H9 (cell line): ENCODE measurements at regions not wholly inside any gene's neighbourhood (a gene's known extent, or its start where the extent isn't known, plus 50 kb on each side); places are given as distances from the start of the nearest gene placed in this dataset.

ENCODE experiments used
- DNase-seq: peaks from one replicate; pipeline ENCODE4 v3.0.0-alpha.2; 2017
- H2AFZ ChIP-seq: one replicate; pipeline ENCODE4 v1.6.1; 2013; ENCODE audit warnings: mild to moderate bottlenecking, low read length, control low read depth, moderate library complexity
- H2AK5ac ChIP-seq: 2 replicates; pipeline ENCODE4 v1.6.1; 2013; ENCODE audit warnings: low read length, control low read depth, mixed read lengths; ENCODE audit not compliant: insufficient read length
- H2BK120ac ChIP-seq: one replicate; pipeline ENCODE4 v1.6.1; 2013; ENCODE audit warnings: low read depth, mild to moderate bottlenecking, low read length, control low read depth, inconsistent platforms; ENCODE audit not compliant: poor library complexity, severe bottlenecking
- H2BK12ac ChIP-seq: 2 replicates; pipeline ENCODE4 v1.6.1; 2013; ENCODE audit warnings: low read length, control low read depth, mixed read lengths, low read depth; ENCODE audit not compliant: insufficient read length
- H2BK15ac ChIP-seq: 2 replicates; pipeline ENCODE4 v1.6.1; 2013; ENCODE audit warnings: low read depth, low read length, control low read depth
- H2BK20ac ChIP-seq: one replicate; pipeline ENCODE4 v1.6.1; 2013; ENCODE audit warnings: low read depth, mild to moderate bottlenecking, low read length, control low read depth, inconsistent platforms; ENCODE audit not compliant: poor library complexity, severe bottlenecking
- H2BK5ac ChIP-seq: 2 replicates; pipeline ENCODE4 v1.6.1; 2013; ENCODE audit warnings: low read length, control low read depth, mixed read lengths; ENCODE audit not compliant: insufficient read length
- H3K14ac ChIP-seq: 2 replicates; pipeline ENCODE4 v1.6.1; 2013; ENCODE audit warnings: low read length, control low read depth; ENCODE audit not compliant: insufficient read depth
- H3K18ac ChIP-seq: 2 replicates; pipeline ENCODE4 v1.6.1; 2013; ENCODE audit warnings: low read depth, mild to moderate bottlenecking, mixed read lengths, low read length, control low read depth; ENCODE audit not compliant: insufficient read length
- H3K23ac ChIP-seq: 2 replicates; pipeline ENCODE4 v1.6.1; 2013; ENCODE audit warnings: low read length, control low read depth, mixed read lengths, low read depth; ENCODE audit not compliant: insufficient read length
- H3K23me2 ChIP-seq: 2 replicates; pipeline ENCODE4 v1.6.1; 2013; ENCODE audit warnings: low read depth, mild to moderate bottlenecking, mixed read lengths, low read length, control low read depth; ENCODE audit not compliant: insufficient read length, poor library complexity, severe bottlenecking
- H3K27ac ChIP-seq: 2 replicates; pipeline ENCODE4 v1.5.1; 2013; ENCODE audit warnings: low read length, control low read depth, mixed read lengths, low read depth; ENCODE audit not compliant: insufficient read length
- H3K27me3 ChIP-seq: 2 replicates; pipeline ENCODE4 v1.6.1; 2013; ENCODE audit warnings: low read length, control low read depth, inconsistent platforms; ENCODE audit not compliant: insufficient read depth
- H3K4ac ChIP-seq: 2 replicates; pipeline ENCODE4 v1.6.1; 2013; ENCODE audit warnings: low read depth, mild to moderate bottlenecking, control low read depth, inconsistent platforms, low read length, moderate library complexity
- H3K4me1 ChIP-seq: 2 replicates; pipeline ENCODE4 v1.6.1; 2013; ENCODE audit warnings: low read length, control low read depth, inconsistent platforms; ENCODE audit not compliant: insufficient read depth
- H3K4me2 ChIP-seq: 2 replicates; pipeline ENCODE4 v1.6.1; 2013; ENCODE audit warnings: low read length, control low read depth, mixed read lengths; ENCODE audit not compliant: insufficient read length, insufficient read depth
- H3K56ac ChIP-seq: 2 replicates; pipeline ENCODE4 v1.6.1; 2013; ENCODE audit warnings: low read depth, mild to moderate bottlenecking, mixed read lengths, low read length, control low read depth; ENCODE audit not compliant: insufficient read length
- H3K79me1 ChIP-seq: 2 replicates; pipeline ENCODE4 v1.6.1; 2013; ENCODE audit warnings: low read depth, mild to moderate bottlenecking, moderate library complexity, low read length, control low read depth, inconsistent platforms; ENCODE audit not compliant: insufficient read depth, poor library complexity, severe bottlenecking
- H3K79me2 ChIP-seq: 2 replicates; pipeline ENCODE4 v1.6.1; 2013; ENCODE audit warnings: low read length, control low read depth, inconsistent platforms; ENCODE audit not compliant: insufficient read depth
- H3K9ac ChIP-seq: 2 replicates; pipeline ENCODE4 v1.6.1; 2013; ENCODE audit warnings: low read length, control low read depth, mixed read lengths; ENCODE audit not compliant: insufficient read length; ENCODE audit errors: extremely low read depth
- H3K9me3 ChIP-seq: one replicate; pipeline ENCODE4 v1.6.1; 2013; ENCODE audit warnings: low read depth, low read length, inconsistent platforms; ENCODE audit not compliant: control insufficient read depth
- H3T11ph ChIP-seq: one replicate; pipeline ENCODE4 v1.6.1; 2013; ENCODE audit warnings: mild to moderate bottlenecking, low read length, control low read depth, inconsistent platforms
- H4K20me1 ChIP-seq: one replicate; pipeline ENCODE4 v1.6.1; 2013; ENCODE audit not compliant: control insufficient read depth, insufficient read length, insufficient read depth
- H4K5ac ChIP-seq: 2 replicates; pipeline ENCODE4 v1.6.1; 2013; ENCODE audit warnings: low read depth, mild to moderate bottlenecking, mixed read lengths, low read length, control low read depth; ENCODE audit not compliant: insufficient read length
- H4K8ac ChIP-seq: replicated peaks from 2 replicates; pipeline ENCODE4 v1.6.1; 2013; ENCODE audit warnings: low read length, control low read depth, mixed read lengths, low read depth; ENCODE audit not compliant: insufficient read length
- H4K91ac ChIP-seq: 2 replicates; pipeline ENCODE4 v1.6.1; 2013; ENCODE audit warnings: low read depth, mild to moderate bottlenecking, moderate library complexity, mixed read lengths, low read length, control low read depth; ENCODE audit not compliant: insufficient read length
- H3K27ac Mint-ChIP-seq, 3 experiments: 2 replicates in 2 of 3; 3 replicates in 1 of 3; pipeline ENCODE4 v1.8.0; 2020 to 2021; ENCODE audit warnings: mixed read lengths in 3 of 3, mild to moderate bottlenecking in 1 of 3, moderate library complexity in 1 of 3
- H3K27me3 Mint-ChIP-seq: 2 replicates; pipeline ENCODE4 v1.8.0; 2021; ENCODE audit warnings: low read depth, mild to moderate bottlenecking, moderate library complexity, mixed read lengths
- H3K36me3 Mint-ChIP-seq, 3 experiments: 2 replicates in 2 of 3; 3 replicates in 1 of 3; pipeline ENCODE4 v1.8.0; 2020 to 2021; ENCODE audit warnings: low read depth in 3 of 3, mixed read lengths in 3 of 3; ENCODE audit not compliant: insufficient read depth in 1 of 3
- H3K4me1 Mint-ChIP-seq, 2 experiments: 2 replicates each; pipeline ENCODE4 v1.8.0; 2020; ENCODE audit warnings: mixed read lengths in 2 of 2
- H3K4me3 Mint-ChIP-seq, 2 experiments: 2 replicates in 1 of 2; 3 replicates in 1 of 2; pipeline ENCODE4 v1.8.0; 2020 to 2021; ENCODE audit warnings: mild to moderate bottlenecking in 2 of 2, mixed read lengths in 2 of 2, moderate library complexity in 1 of 2
- H3K9me3 Mint-ChIP-seq, 2 experiments: 2 replicates in 1 of 2; 3 replicates in 1 of 2; pipeline ENCODE4 v1.8.0; 2020; ENCODE audit warnings: mild to moderate bottlenecking in 2 of 2, mixed read lengths in 2 of 2, moderate library complexity in 1 of 2
- CTCF ChIP-seq: fragments of 200-600 bp; sonication (generic); conservative IDR thresholded peaks from 3 replicates; pipeline ENCODE4 v1.8.0; 2021; ENCODE audit warnings: antibody characterized with exemption, mild to moderate bottlenecking
- WGBS: extraction: QIAGEN DNeasy Blood & Tissue Kit; methylation state at CpG from one replicate; pipeline ENCODE4 v1.1.7; 2013; ENCODE audit warnings: missing lambda C conversion rate, low lambda C conversion rate, mixed read lengths; ENCODE audit not compliant: insufficient read length; ENCODE audit errors: extremely low coverage; 5-methylcytosine and 5-hydroxymethylcytosine counted together

- no peaks in the 10 kb centered on the region for H3K27me3 ChIP-seq
- DNase-seq, result no peak
- H2BK15ac ChIP-seq, result no peak overlapping the region
- no peak overlapping the region for H3K4me3 Mint-ChIP-seq
- no peak overlapping the region for H2BK12ac ChIP-seq
- peaks cover 0 to 3% of the 10 kb centered on the region in 2 experiments; a peak in 1 of 4 replicates for H3K4me1 Mint-ChIP-seq
- no peak overlapping the region for H3K9ac ChIP-seq
- no peaks in the 10 kb centered on the region for H3K9me3 Mint-ChIP-seq
- no peak overlapping the region for H2AFZ ChIP-seq
- no peak overlapping the region for H3K27ac Mint-ChIP-seq
- no peaks in the 10 kb centered on the region for H3K79me2 ChIP-seq
- H3K9me3 ChIP-seq, result no peaks in the 10 kb centered on the region
- H3K4me2 ChIP-seq, result no peak overlapping the region
- no peaks in the 10 kb centered on the region for H3K36me3 Mint-ChIP-seq
- no peak overlapping the region for H3K56ac ChIP-seq
- no peak overlapping the region for H4K91ac ChIP-seq
- H3K23ac ChIP-seq, result no peak overlapping the region
- no peaks in the 10 kb centered on the region for H3K79me1 ChIP-seq
- no peaks in the 10 kb centered on the region for H4K20me1 ChIP-seq
- H3K4me1 ChIP-seq, result no peaks in the 10 kb centered on the region; the same call in 1 of the 2 replicates
- no peaks in the 10 kb centered on the region for H3K23me2 ChIP-seq
- H4K5ac ChIP-seq, result no peak overlapping the region
- no peak overlapping the region for H3T11ph ChIP-seq
- no peak overlapping the region for H3K4ac ChIP-seq
- H3K14ac ChIP-seq, result no peak overlapping the region
- no peak for TF ChIP-seq CTCF
- H3K27me3 Mint-ChIP-seq, result no peaks in the 10 kb centered on the region
- no peak overlapping the region for H2BK5ac ChIP-seq
- H2AK5ac ChIP-seq, result no peak overlapping the region
- H4K8ac ChIP-seq, result no peak overlapping the region
- no peak overlapping the region for H2BK120ac ChIP-seq
- H3K27ac ChIP-seq, result no peak overlapping the region
- WGBS, result no CpG with 5 or more reads among the region's 3 CpGs
- H2BK20ac ChIP-seq, result no peak overlapping the region
- no peak overlapping the region for H3K18ac ChIP-seq
Measured at GRCh38 chr7:138299066-138299465, 161.0 kb upstream of the TRIM24 start.
